ENCODE measurements at regions not wholly inside any gene's neighbourhood (a gene's known extent, or its start where the extent isn't known, plus 50 kb on each side); places are given as distances from the start of the nearest gene placed in this dataset.

GRCh38 chr4:175147233-175147632 is 229.1 kb downstream of the ADAM29 start:
- no peaks in the 10 kb centered on the region for H3K79me2 ChIP-seq (ENCODE audit: control insufficient read depth, insufficient read depth, low read length)
- ATAC-seq (no peak), FAIRE-seq (no peak), DNase-seq (ENCODE audit: extremely low read depth in 1 of 4, low spot score in 3 of 4) (no peak)
- H3K9ac ChIP-seq (ENCODE audit: insufficient read depth in 1 of 2, low read depth in 2 of 2, low read length in 2 of 2) = no peak overlapping the region
- H3K4me3 ChIP-seq = no peak overlapping the region
- H4K20me1 ChIP-seq (replicated peaks; ENCODE audit: control insufficient read depth, insufficient read depth, low read length) = no peaks in the 10 kb centered on the region
- H2AFZ ChIP-seq (ENCODE audit: low read depth, low read length) = no peak overlapping the region
- no TSS peak for BruUV-seq (replicated peaks)
- no peaks in the 10 kb centered on the region for H3K4me1 ChIP-seq (replicated peaks in 1 of 2; ENCODE audit: control insufficient read depth in 2 of 2, insufficient read depth in 2 of 2, low read length in 2 of 2)
- ChIA-PET POLR2A (no interaction called here), CTCF (ENCODE audit: low intra/inter-chr PET ratio) (no interaction called here)
- 0% methylated on average over 12 of the region's 12 CpGs for WGBS (ENCODE audit: insufficient coverage, low coverage, missing lambda C conversion rate)
- TF ChIP-seq ZC3H4 (CRISPR knock-in tag; IDR thresholded peaks at IDR 0.05; ENCODE audit: borderline replicate concordance) = no peak
- TF ChIP-seq RBM17 (IDR thresholded peaks at IDR 0.05; ENCODE audit: borderline replicate concordance, low read depth, low read length) = no peak
- no peak for TF ChIP-seq SMAD3 (CRISPR knock-in tag; conservative IDR thresholded peaks at IDR 0.05)
- no peak for TF ChIP-seq FOXM1 (IDR thresholded peaks at IDR 0.05; ENCODE audit: low read depth)
- TF ChIP-seq FOXM1 (CRISPR knock-in tag; IDR thresholded peaks at IDR 0.05; ENCODE audit: low read depth) = no peak
- TF ChIP-seq MITF (IDR thresholded peaks at IDR 0.05) = no peak
- no peak for TF ChIP-seq JUNB (CRISPR knock-in tag; conservative IDR thresholded peaks at IDR 0.05)
- TF ChIP-seq SRF (CRISPR knock-in tag; IDR thresholded peaks at IDR 0.05) = no peak
- TF ChIP-seq AFF1 (IDR thresholded peaks at IDR 0.05; ENCODE audit: low read depth in 1 of 2, partially characterized antibody in 2 of 2) = no peak
- no peak for TF ChIP-seq TAF1 (IDR thresholded peaks at IDR 0.05; ENCODE audit: control insufficient read depth, extremely low read depth, insufficient read depth, low read length, severe bottlenecking)
- TF ChIP-seq ZNF408 (CRISPR knock-in tag; IDR thresholded peaks at IDR 0.05; ENCODE audit: low read depth) = no peak
- no peak for TF ChIP-seq YY1 (IDR thresholded peaks at IDR 0.05; ENCODE audit: borderline replicate concordance in 1 of 3, control insufficient read depth in 1 of 3, extremely low read depth in 1 of 3, insufficient read depth in 3 of 3, insufficient read length in 1 of 3, insufficient replicate concordance in 2 of 3, low read depth in 1 of 3, low read length in 2 of 3)
- no peak for TF ChIP-seq CREB3 (tag; conservative IDR thresholded peaks at IDR 0.05; ENCODE audit: low read depth)
- in situ Hi-C loops (cut with MboI) = no loop called here
- H3K27me3 ChIP-seq (ENCODE audit: control insufficient read depth in 2 of 2, insufficient read depth in 2 of 2, low read length in 2 of 2) = no peaks in the 10 kb centered on the region
- no peak overlapping the region for H3K4me2 ChIP-seq (ENCODE audit: insufficient read depth, low read length)
- H3K36me3 ChIP-seq (ENCODE audit: control insufficient read depth, insufficient read depth, low read length) = no peaks in the 10 kb centered on the region
- H3K9me3 ChIP-seq (replicated peaks; ENCODE audit: control insufficient read depth, insufficient read depth, low read depth, low read length) = 0 out of 2 replicates have a peak, but pooled peaks cover 2% of the 10 kb centered on the region
- intact Hi-C loops (cut with micrococcal nuclease) = no loop called here
- no peaks in the 10 kb centered on the region for H3K9me1 ChIP-seq (ENCODE audit: control insufficient read depth, insufficient read depth, low read length)
- H3K27ac ChIP-seq (ENCODE audit: extremely low read depth, low read depth, low read length) = no peak overlapping the region

Measured in K562 (cell line).